HepG2 (cell line): ENCODE measurements at regions not wholly inside any gene's neighbourhood (a gene's known extent, or its start where the extent isn't known, plus 50 kb on each side); places are given as distances from the start of the nearest gene placed in this dataset.

ENCODE experiments used
- CENPT ChIP-seq: sonication (generic); formaldehyde crosslinking; IDR thresholded peaks from 2 replicates; pipeline ENCODE4 v1.8.0; 2022; ENCODE audit warnings: low read depth, mild to moderate bottlenecking, moderate library complexity, missing genetic modification reagents
- ETV5 ChIP-seq: IDR thresholded peaks from 2 replicates; pipeline ENCODE4 v1.6.1; 2018; ENCODE audit warnings: missing biosample characterization, missing genetic modification reagents, inconsistent platforms, borderline replicate concordance
- HNF4G ChIP-seq, 2 experiments: sonication (generic) in 1 of 2; formaldehyde crosslinking in 1 of 2; IDR thresholded peaks; 2 replicates each; pipeline versions ENCODE4 v1.4.0 to v1.6.1; 2011 to 2020; ENCODE audit warnings: borderline replicate concordance in 2 of 2, low read depth in 2 of 2, mild to moderate bottlenecking in 2 of 2, low read length in 1 of 2, missing genetic modification reagents in 1 of 2, moderate library complexity in 1 of 2
- MBNL3 ChIP-seq: fragments of 250-450 bp; sonication (Bioruptor Pico); conservative IDR thresholded peaks from 2 replicates; pipeline ENCODE4 v1.8.0; 2022; ENCODE audit warnings: mild to moderate bottlenecking, inconsistent platforms
- NFYC ChIP-seq: IDR thresholded peaks from 2 replicates; pipeline ENCODE4 v1.6.1; 2016; ENCODE audit warnings: missing genetic modification reagents, missing compliant biosample characterization
- PITX1 ChIP-seq: sonication (generic); formaldehyde crosslinking; IDR thresholded peaks from 2 replicates; pipeline ENCODE4 v1.5.1; 2020; ENCODE audit warnings: mild to moderate bottlenecking, missing genetic modification reagents
- PRDM4 ChIP-seq: sonication (generic); formaldehyde crosslinking; IDR thresholded peaks from 2 replicates; pipeline ENCODE4 v1.9.0; 2021; ENCODE audit warnings: missing genetic modification reagents, borderline replicate concordance
- RXRA ChIP-seq: sonication (generic); formaldehyde crosslinking; IDR thresholded peaks from 2 replicates; pipeline ENCODE4 v1.5.1; 2020; ENCODE audit warnings: missing genetic modification reagents
- TAF1 ChIP-seq: sonication (generic); formaldehyde crosslinking; IDR thresholded peaks from 2 replicates; pipeline ENCODE4 v1.4.0; 2020; ENCODE audit warnings: missing genetic modification reagents
- ZNF124 ChIP-seq: sonication (generic); formaldehyde crosslinking; IDR thresholded peaks from 2 replicates; pipeline ENCODE4 v1.4.0; 2020; ENCODE audit warnings: missing genetic modification reagents
- ZNF280B ChIP-seq: sonication (generic); formaldehyde crosslinking; IDR thresholded peaks from 2 replicates; pipeline ENCODE4 v1.5.0; 2020; ENCODE audit warnings: missing genetic modification reagents, mild to moderate bottlenecking, borderline replicate concordance
- ZNF451 ChIP-seq: sonication (generic); formaldehyde crosslinking; IDR thresholded peaks from 2 replicates; pipeline ENCODE4 v1.5.0; 2020; ENCODE audit warnings: mild to moderate bottlenecking, missing genetic modification reagents
- ZNF629 ChIP-seq: sonication (generic); formaldehyde crosslinking; conservative IDR thresholded peaks from 2 replicates; pipeline ENCODE4 v1.5.0; 2020; ENCODE audit warnings: missing genetic modification reagents
- ZNF891 ChIP-seq: sonication (generic); formaldehyde crosslinking; IDR thresholded peaks from 2 replicates; pipeline ENCODE4 v1.5.0; 2020; ENCODE audit warnings: mild to moderate bottlenecking, missing genetic modification reagents
- TF ChIP-seq, protein P1 (sequence below): sonication (generic); formaldehyde crosslinking; IDR thresholded peaks from 2 replicates; pipeline ENCODE4 v1.4.0; 2020; ENCODE audit warnings: missing genetic modification reagents, borderline replicate concordance
- TF ChIP-seq, protein P2 (sequence below): sonication (generic); formaldehyde crosslinking; IDR thresholded peaks from 2 replicates; pipeline ENCODE4 v1.9.0; 2022; ENCODE audit warnings: low read depth, missing genetic modification reagents
- TF ChIP-seq, protein P3 (sequence below): sonication (generic); formaldehyde crosslinking; IDR thresholded peaks from 2 replicates; pipeline ENCODE4 v1.5.1; 2020; ENCODE audit warnings: missing genetic modification reagents, mild to moderate bottlenecking, borderline replicate concordance
- TF ChIP-seq, protein P4 (sequence below): sonication (generic); formaldehyde crosslinking; IDR thresholded peaks from 2 replicates; pipeline ENCODE4 v1.4.0; 2020; ENCODE audit warnings: mild to moderate bottlenecking, missing genetic modification reagents

- TF ChIP-seq ETV5 (peak; percentile 98), RXRA (CRISPR knock-in tag) (peak; percentile 98), PITX1 (CRISPR knock-in tag) (peak; percentile 99), ZNF891 (peak; percentile 71; the same call in 1 of the 2 replicates), PRDM4 (0 out of 2 replicates have a peak, but pooled peaks have one; percentile 45), HNF4G (IDR thresholded peaks at IDR 0.05; ENCODE audit: borderline replicate concordance, low read depth, low read length) (peak; percentile 99), HNF4G (CRISPR knock-in tag; IDR thresholded peaks at IDR 0.05; ENCODE audit: borderline replicate concordance, low read depth) (peak; percentile 98), NFYC (CRISPR knock-in tag) (peak; percentile 55), MBNL3 (CRISPR knock-in tag) (no peak), CENPT (CRISPR knock-in tag) (no peak), ZNF629 (CRISPR knock-in tag) (no peak; the same call in none of the 2 replicates), ZNF124 (CRISPR knock-in tag) (peak; percentile 97), TAF1 (CRISPR knock-in tag) (no peak), ZNF280B (CRISPR knock-in tag) (no peak), ZNF451 (CRISPR knock-in tag) (peak; percentile 82; the same call in 1 of the 2 replicates)
- TF ChIP-seq, protein P1, sequence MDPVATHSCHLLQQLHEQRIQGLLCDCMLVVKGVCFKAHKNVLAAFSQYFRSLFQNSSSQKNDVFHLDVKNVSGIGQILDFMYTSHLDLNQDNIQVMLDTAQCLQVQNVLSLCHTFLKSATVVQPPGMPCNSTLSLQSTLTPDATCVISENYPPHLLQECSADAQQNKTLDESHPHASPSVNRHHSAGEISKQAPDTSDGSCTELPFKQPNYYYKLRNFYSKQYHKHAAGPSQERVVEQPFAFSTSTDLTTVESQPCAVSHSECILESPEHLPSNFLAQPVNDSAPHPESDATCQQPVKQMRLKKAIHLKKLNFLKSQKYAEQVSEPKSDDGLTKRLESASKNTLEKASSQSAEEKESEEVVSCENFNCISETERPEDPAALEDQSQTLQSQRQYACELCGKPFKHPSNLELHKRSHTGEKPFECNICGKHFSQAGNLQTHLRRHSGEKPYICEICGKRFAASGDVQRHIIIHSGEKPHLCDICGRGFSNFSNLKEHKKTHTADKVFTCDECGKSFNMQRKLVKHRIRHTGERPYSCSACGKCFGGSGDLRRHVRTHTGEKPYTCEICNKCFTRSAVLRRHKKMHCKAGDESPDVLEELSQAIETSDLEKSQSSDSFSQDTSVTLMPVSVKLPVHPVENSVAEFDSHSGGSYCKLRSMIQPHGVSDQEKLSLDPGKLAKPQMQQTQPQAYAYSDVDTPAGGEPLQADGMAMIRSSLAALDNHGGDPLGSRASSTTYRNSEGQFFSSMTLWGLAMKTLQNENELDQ (CRISPR knock-in tag): 0 out of 2 replicates have a peak, but pooled peaks have one; percentile 59
- TF ChIP-seq, protein P2, sequence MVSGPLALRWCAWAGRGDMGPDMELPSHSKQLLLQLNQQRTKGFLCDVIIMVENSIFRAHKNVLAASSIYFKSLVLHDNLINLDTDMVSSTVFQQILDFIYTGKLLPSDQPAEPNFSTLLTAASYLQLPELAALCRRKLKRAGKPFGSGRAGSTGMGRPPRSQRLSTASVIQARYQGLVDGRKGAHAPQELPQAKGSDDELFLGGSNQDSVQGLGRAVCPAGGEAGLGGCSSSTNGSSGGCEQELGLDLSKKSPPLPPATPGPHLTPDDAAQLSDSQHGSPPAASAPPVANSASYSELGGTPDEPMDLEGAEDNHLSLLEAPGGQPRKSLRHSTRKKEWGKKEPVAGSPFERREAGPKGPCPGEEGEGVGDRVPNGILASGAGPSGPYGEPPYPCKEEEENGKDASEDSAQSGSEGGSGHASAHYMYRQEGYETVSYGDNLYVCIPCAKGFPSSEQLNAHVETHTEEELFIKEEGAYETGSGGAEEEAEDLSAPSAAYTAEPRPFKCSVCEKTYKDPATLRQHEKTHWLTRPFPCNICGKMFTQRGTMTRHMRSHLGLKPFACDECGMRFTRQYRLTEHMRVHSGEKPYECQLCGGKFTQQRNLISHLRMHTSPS (CRISPR knock-in tag): peak; percentile 77
- TF ChIP-seq, protein P3, sequence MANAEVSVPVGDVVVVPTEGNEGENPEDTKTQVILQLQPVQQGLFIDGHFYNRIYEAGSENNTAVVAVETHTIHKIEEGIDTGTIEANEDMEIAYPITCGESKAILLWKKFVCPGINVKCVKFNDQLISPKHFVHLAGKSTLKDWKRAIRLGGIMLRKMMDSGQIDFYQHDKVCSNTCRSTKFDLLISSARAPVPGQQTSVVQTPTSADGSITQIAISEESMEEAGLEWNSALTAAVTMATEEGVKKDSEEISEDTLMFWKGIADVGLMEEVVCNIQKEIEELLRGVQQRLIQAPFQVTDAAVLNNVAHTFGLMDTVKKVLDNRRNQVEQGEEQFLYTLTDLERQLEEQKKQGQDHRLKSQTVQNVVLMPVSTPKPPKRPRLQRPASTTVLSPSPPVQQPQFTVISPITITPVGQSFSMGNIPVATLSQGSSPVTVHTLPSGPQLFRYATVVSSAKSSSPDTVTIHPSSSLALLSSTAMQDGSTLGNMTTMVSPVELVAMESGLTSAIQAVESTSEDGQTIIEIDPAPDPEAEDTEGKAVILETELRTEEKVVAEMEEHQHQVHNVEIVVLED: 0 out of 2 replicates have a peak, but pooled peaks have one; percentile 43
- TF ChIP-seq, protein P4, sequence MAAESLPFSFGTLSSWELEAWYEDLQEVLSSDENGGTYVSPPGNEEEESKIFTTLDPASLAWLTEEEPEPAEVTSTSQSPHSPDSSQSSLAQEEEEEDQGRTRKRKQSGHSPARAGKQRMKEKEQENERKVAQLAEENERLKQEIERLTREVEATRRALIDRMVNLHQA (CRISPR knock-in tag): no peak
These were observed 165.2 kb downstream of the SUCLG1 start (continued) for GRCh38 chr2:84293791-84294380.
